ENCODE measurements at regions not wholly inside any gene's neighbourhood (a gene's known extent, or its start where the extent isn't known, plus 50 kb on each side); places are given as distances from the start of the nearest gene placed in this dataset.

DNA sequence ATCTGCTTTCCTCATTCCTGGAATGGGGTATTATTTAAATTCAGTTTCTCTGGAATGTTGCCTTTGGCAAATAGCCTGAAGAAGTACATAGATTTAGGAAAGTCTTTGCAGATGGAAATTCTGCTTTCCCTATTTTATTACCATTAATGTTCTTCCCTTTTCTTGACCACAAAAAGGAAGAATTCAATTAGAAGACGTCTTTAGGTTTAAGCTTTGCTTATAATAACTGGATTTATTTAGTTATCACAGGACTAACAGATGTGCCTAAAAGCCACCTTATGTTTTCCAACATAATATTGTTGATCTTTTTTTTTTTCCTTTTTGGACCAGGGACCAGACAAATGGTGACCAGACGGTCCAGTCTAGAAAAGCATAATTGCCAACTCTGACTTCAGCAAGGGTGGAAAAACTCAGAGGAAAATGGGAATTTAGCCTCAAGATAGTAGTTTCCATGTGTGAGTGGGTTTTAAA is 210.1 kb upstream of the SPRY2 start:
- H2BK15ac ChIP-seq (ENCODE audit: low read depth, low read length): no peak overlapping the region
- no peak overlapping the region for H2BK20ac ChIP-seq (ENCODE audit: low read depth, low read length)
- no peaks in the 10 kb centered on the region for H3K36me3 ChIP-seq (ENCODE audit: control insufficient read depth, insufficient read depth, low read length)
- no peak overlapping the region for H2BK120ac ChIP-seq (ENCODE audit: low read depth, low read length)
- no peaks in the 10 kb centered on the region for H3K9me1 ChIP-seq (ENCODE audit: insufficient read depth, low read length)
- no peaks in the 10 kb centered on the region for H3K79me1 ChIP-seq (ENCODE audit: low read depth in 1 of 2, low read length in 2 of 2)
- H2BK5ac ChIP-seq (ENCODE audit: low read depth, low read length, poor library complexity, severe bottlenecking): no peak overlapping the region
- CTCF ChIA-PET: no interaction called here
- no peak overlapping the region for H3K56ac ChIP-seq (ENCODE audit: extremely low read depth, insufficient read depth, low read length)
- no peak overlapping the region for H2AFZ ChIP-seq (replicated peaks; ENCODE audit: low read length, poor library complexity)
- H3K9ac ChIP-seq (ENCODE audit: low read depth, low read length): no peak overlapping the region
- in situ Hi-C loops (cut with MboI; ENCODE audit: low sequenced_read_pairs) (no loop called here), intact Hi-C loops (cut with micrococcal nuclease) (no loop called here), dilution Hi-C loops (cut with HindIII; ENCODE audit: low sequenced_read_pairs, unreplicated experiment) (no loop called here)
- BruUV-seq (replicated peaks): no TSS peak
- no peak overlapping the region for H2AK5ac ChIP-seq (ENCODE audit: low read depth, low read length)
- H3K23ac ChIP-seq (ENCODE audit: low read depth, low read length): no peak overlapping the region
- no peak overlapping the region for H2AK9ac ChIP-seq (replicated peaks; ENCODE audit: low read depth, low read length, poor library complexity)
- POLR2A ChIA-PET (ENCODE audit: unreplicated experiment): no interaction called here
- no peaks in the 10 kb centered on the region for H3K9me3 ChIP-seq (ENCODE audit: control insufficient read depth, insufficient read depth, low read length)
- H4K20me1 ChIP-seq (ENCODE audit: insufficient read depth, low read length): no peaks in the 10 kb centered on the region
- no peak overlapping the region for H3K18ac ChIP-seq (ENCODE audit: low read depth, low read length)
- no peak overlapping the region for H3K27ac ChIP-seq (ENCODE audit: insufficient read depth, low read length)
- no peak for TF ChIP-seq CHD1 (IDR thresholded peaks at IDR 0.05; ENCODE audit: low read depth, low read length)
- TF ChIP-seq SMC3 (IDR thresholded peaks at IDR 0.05; ENCODE audit: low read depth, low read length): no peak
- no peak for TF ChIP-seq FOS (IDR thresholded peaks at IDR 0.05; ENCODE audit: low read depth, low read length)
- TF ChIP-seq, protein P1, sequence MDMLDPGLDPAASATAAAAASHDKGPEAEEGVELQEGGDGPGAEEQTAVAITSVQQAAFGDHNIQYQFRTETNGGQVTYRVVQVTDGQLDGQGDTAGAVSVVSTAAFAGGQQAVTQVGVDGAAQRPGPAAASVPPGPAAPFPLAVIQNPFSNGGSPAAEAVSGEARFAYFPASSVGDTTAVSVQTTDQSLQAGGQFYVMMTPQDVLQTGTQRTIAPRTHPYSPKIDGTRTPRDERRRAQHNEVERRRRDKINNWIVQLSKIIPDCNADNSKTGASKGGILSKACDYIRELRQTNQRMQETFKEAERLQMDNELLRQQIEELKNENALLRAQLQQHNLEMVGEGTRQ (IDR thresholded peaks at IDR 0.05; ENCODE audit: low read depth, low read length): no peak
- TF ChIP-seq NFE2L2 (IDR thresholded peaks at IDR 0.05; ENCODE audit: low read depth, low read length): no peak
- no peak for TF ChIP-seq MAFK (IDR thresholded peaks at IDR 0.05; ENCODE audit: low read depth, low read length)
- no peak for TF ChIP-seq BHLHE40 (IDR thresholded peaks at IDR 0.05; ENCODE audit: low read depth, low read length)
- TF ChIP-seq MAZ (IDR thresholded peaks at IDR 0.05; ENCODE audit: borderline replicate concordance, low read depth, low read length): no peak
- TF ChIP-seq RAD21 (IDR thresholded peaks at IDR 0.05; ENCODE audit: low read length): no peak
- TF ChIP-seq RCOR1 (IDR thresholded peaks at IDR 0.05; ENCODE audit: insufficient replicate concordance, low read length): no peak
- no peak for TF ChIP-seq CEBPB (IDR thresholded peaks at IDR 0.05; ENCODE audit: low read depth, low read length)
- TF ChIP-seq, protein P2, sequence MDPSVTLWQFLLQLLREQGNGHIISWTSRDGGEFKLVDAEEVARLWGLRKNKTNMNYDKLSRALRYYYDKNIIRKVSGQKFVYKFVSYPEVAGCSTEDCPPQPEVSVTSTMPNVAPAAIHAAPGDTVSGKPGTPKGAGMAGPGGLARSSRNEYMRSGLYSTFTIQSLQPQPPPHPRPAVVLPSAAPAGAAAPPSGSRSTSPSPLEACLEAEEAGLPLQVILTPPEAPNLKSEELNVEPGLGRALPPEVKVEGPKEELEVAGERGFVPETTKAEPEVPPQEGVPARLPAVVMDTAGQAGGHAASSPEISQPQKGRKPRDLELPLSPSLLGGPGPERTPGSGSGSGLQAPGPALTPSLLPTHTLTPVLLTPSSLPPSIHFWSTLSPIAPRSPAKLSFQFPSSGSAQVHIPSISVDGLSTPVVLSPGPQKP (IDR thresholded peaks at IDR 0.05; ENCODE audit: borderline replicate concordance, low read depth, low read length): no peak
- TF ChIP-seq, protein P3, sequence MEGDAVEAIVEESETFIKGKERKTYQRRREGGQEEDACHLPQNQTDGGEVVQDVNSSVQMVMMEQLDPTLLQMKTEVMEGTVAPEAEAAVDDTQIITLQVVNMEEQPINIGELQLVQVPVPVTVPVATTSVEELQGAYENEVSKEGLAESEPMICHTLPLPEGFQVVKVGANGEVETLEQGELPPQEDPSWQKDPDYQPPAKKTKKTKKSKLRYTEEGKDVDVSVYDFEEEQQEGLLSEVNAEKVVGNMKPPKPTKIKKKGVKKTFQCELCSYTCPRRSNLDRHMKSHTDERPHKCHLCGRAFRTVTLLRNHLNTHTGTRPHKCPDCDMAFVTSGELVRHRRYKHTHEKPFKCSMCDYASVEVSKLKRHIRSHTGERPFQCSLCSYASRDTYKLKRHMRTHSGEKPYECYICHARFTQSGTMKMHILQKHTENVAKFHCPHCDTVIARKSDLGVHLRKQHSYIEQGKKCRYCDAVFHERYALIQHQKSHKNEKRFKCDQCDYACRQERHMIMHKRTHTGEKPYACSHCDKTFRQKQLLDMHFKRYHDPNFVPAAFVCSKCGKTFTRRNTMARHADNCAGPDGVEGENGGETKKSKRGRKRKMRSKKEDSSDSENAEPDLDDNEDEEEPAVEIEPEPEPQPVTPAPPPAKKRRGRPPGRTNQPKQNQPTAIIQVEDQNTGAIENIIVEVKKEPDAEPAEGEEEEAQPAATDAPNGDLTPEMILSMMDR (conservative IDR thresholded peaks at IDR 0.05; ENCODE audit: low read depth, low read length): no peak
- TF ChIP-seq POLR2A (IDR thresholded peaks at IDR 0.05; ENCODE audit: low read depth, low read length): no peak
- TF ChIP-seq RFX5 (IDR thresholded peaks at IDR 0.05; ENCODE audit: low read depth, low read length): no peak
- TF ChIP-seq MXI1 (IDR thresholded peaks at IDR 0.05; ENCODE audit: borderline replicate concordance, low read depth, low read length): no peak
- no peak overlapping the region for H3K4me3 ChIP-seq (ENCODE audit: insufficient read depth, low read depth, low read length)
- DNase-seq: no peak
- H3K14ac ChIP-seq (replicated peaks; ENCODE audit: low read depth, low read length): no peak overlapping the region
- no CpG with 5 or more reads among the region's 2 CpGs for WGBS, 2 experiments (ENCODE audit: extremely low coverage in 2 of 2, insufficient read length in 1 of 2)
- H3K27me3 ChIP-seq (ENCODE audit: control insufficient read depth, insufficient read depth, low read length): no peaks in the 10 kb centered on the region
- H3K4me2 ChIP-seq (ENCODE audit: low read depth, low read length): no peak overlapping the region
- no peak overlapping the region for H4K5ac ChIP-seq (ENCODE audit: low read depth, low read length)
- H4K8ac ChIP-seq (ENCODE audit: low read depth in 2 of 2, low read length in 2 of 2): no peak overlapping the region
- no peaks in the 10 kb centered on the region for H3K4me1 ChIP-seq (ENCODE audit: control insufficient read depth, insufficient read depth, low read length)
- H4K91ac ChIP-seq (ENCODE audit: insufficient read depth, low read depth, low read length): no peak overlapping the region
- no peak for ATAC-seq (ENCODE audit: low read depth)
- H3K4ac ChIP-seq (ENCODE audit: low read depth, low read length): no peak overlapping the region

All from IMR-90 (cell line).